DMS79 treated with DMSO at 0.1 percent for 48 hours (cell line): ENCODE measurements at regions not wholly inside any gene's neighbourhood (a gene's known extent, or its start where the extent isn't known, plus 50 kb on each side); places are given as distances from the start of the nearest gene placed in this dataset.
"Not testable (repeated sequence)": the region's sequence is repeated elsewhere in the genome, so short reads cannot be mapped to it uniquely, and the experiment has no call there.

Experiments
- DNase-seq: peaks from one replicate; lab custom pipeline; 2025; lab: John Stamatoyannopoulos, UW

GRCh38 chr9:90059436-90059835 lies 454.6 kb downstream of the GADD45G start:
- DNase-seq, result no peak

GRCh38 chr9:90060256-90060655 lies 455.4 kb downstream of the GADD45G start:
- DNase-seq, result no peak

GRCh38 chr9:90061187-90061586 lies 456.4 kb downstream of the GADD45G start:
- no peak for DNase-seq

- DNase-seq, result no peak
Measured at GRCh38 chr9:90062982-90063381, 458.2 kb downstream of the GADD45G start.

- DNase-seq, result no peak
Measured at GRCh38 chr9:90064248-90064647, 459.4 kb downstream of the GADD45G start.

GRCh38 chr9:90064971-90065370 lies 460.2 kb downstream of the GADD45G start:
- DNase-seq, result peak; percentile 32

GRCh38 chr9:90065851-90066250 lies 461.0 kb downstream of the GADD45G start:
- DNase-seq, result no peak

- DNase-seq, result no peak
Measured at GRCh38 chr9:90069085-90069484, 464.3 kb downstream of the GADD45G start.

GRCh38 chr9:90070056-90070455 lies 465.2 kb downstream of the GADD45G start:
- DNase-seq, result no peak

- DNase-seq, result no peak
Measured at GRCh38 chr9:90070469-90070868, 465.7 kb downstream of the GADD45G start.

GRCh38 chr9:90070931-90071660 lies 466.3 kb downstream of the GADD45G start:
- DNase-seq, result no peak

GRCh38 chr9:90073186-90073945 lies 468.6 kb downstream of the GADD45G start:
- no peak for DNase-seq

GRCh38 chr9:90074316-90074962 lies 469.6 kb downstream of the GADD45G start:
- DNase-seq, result no peak

GRCh38 chr9:90077598-90077997 lies 472.8 kb downstream of the GADD45G start:
- not testable (repeated sequence) for DNase-seq

GRCh38 chr9:90078988-90079421 lies 474.2 kb downstream of the GADD45G start:
- DNase-seq, result no peak

- DNase-seq, result no peak
Measured at GRCh38 chr9:90085633-90086032, 480.8 kb downstream of the GADD45G start.

- no peak for DNase-seq
Measured at GRCh38 chr9:90086101-90086511, 481.3 kb downstream of the GADD45G start.

- DNase-seq, result no peak
Measured at GRCh38 chr9:90088434-90088833, 483.6 kb downstream of the GADD45G start.

- no peak for DNase-seq
Measured at GRCh38 chr9:90088856-90089255, 484.0 kb downstream of the GADD45G start.

- no peak for DNase-seq
Measured at GRCh38 chr9:90090997-90091396, 486.2 kb downstream of the GADD45G start.

- DNase-seq, result no peak
Measured at GRCh38 chr9:90092508-90092907, 487.7 kb downstream of the GADD45G start.

- DNase-seq, result peak; percentile 71
Measured at GRCh38 chr9:90095682-90096081, 490.9 kb downstream of the GADD45G start.

- DNase-seq, result no peak
Measured at GRCh38 chr9:90097237-90097636, 492.4 kb downstream of the GADD45G start.
